T follicular helper cell (primary cell): ENCODE measurements at regions not wholly inside any gene's neighbourhood (a gene's known extent, or its start where the extent isn't known, plus 50 kb on each side); places are given as distances from the start of the nearest gene placed in this dataset.
"Not testable (repeated sequence)": the region's sequence is repeated elsewhere in the genome, so short reads cannot be mapped to it uniquely, and the experiment has no call there.

Experiments
- DNase-seq: peaks from one replicate; pipeline ENCODE4 v3.0.0-alpha.2; 2020; ENCODE audit warnings: low read depth

DNA sequence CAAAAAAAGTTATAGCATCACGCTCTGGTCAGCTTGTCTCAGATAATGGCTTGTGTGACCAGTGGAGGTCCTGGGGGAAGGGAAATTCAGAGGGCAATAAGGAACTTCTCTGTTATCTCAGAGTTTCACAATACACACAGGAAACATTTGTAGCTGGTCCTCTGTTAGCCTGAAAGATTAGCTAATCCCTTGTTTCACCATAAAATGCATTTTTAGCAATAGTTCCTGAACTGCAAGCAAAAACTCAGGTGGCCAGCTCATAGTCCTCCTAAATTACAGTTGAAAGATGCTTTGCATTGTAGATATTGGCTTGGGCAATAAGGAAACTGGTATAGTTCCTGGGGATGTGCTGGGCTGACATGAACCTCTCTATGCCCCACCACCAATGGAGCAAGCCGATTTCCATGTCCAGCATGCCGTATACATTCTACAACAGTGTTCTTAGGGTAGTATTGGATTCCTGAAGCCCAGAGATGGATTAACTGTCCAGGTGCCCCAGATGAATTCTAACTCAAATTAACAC lies 141.5 kb upstream of the TBL1XR1 start:
- no peak for DNase-seq

GRCh38 chr3:177339220-177339703 lies 142.0 kb upstream of the TBL1XR1 start:
- DNase-seq = not testable (repeated sequence)

GRCh38 chr3:177340243-177340830 lies 143.1 kb upstream of the TBL1XR1 start:
- DNase-seq = no peak

DNA sequence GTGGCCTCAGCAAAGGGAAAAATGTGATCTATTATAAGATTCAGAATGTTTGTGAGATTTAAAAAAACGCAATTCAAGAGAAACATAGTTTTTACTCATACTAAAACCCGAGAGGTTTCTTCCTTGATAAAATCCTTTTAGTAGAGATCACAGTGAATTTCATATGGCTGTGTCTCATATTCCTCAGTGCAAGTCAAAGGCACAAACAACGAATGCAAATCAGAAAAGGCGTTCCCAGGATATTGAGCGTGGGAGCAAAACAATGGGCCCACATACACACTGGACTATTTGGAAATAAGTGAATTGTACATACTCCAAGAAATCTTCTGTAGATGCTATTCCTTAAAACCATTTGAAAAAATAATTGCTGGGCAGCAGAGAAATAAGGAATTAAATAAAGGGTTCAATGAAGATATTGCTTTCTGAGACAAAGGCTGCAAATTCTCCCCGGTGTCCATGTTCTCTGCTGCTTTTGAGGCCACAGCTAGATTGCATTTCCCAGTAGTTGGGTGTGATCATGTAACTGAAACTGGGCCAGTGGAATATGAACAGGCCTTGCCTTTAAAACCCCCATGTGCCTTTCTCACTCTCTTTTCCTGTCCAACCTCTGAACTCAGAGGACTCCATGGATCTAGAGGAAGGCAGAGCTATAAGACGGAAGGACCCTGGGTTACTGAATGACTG lies 144.6 kb upstream of the TBL1XR1 start:
- DNase-seq = no peak

GRCh38 chr3:177343122-177343625 lies 145.9 kb upstream of the TBL1XR1 start:
- no peak for DNase-seq

DNA sequence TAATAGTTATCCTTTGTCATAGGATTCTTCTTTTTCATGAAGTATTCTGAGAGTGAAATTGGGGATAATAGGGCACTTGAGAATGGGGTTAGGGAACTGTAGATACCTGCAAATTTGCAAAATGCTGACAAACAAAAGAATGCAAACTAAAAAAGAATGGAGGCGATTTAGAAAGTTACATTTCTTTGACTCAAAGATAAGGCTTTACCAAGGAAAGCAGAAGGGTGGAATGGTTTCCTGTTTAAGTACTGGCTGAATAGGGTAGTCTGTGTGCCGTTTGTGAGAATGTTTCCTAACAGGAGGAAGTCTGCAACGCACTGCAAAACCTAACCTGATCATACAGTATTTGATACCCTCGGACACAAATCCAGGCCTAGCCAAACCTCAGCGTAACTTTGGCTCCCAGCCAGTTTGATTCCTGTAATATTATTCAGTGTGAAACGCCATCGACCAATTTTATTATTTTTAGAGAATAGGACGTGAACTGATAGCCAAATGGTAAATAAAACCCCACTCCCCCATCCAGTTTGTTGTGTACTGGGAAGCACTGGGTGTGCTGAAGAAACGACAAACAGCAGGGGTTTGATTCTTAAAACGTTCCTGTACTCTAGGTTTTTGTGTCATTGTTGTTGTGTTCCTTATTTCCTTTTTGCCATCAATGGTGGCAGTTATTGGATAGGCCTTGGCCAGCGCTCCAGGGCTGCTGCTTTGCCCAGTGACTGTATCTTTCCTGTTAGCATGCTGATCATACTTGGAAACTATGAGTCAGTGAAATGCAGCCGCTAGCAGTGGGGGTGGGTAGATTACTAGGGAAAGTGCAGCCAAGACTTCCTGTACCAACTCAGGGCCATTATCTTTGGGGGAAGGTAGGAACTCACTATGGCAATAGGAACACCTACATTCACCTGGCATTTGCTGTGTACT lies 148.0 kb upstream of the TBL1XR1 start:
- peak; percentile 34 for DNase-seq

GRCh38 chr3:177345973-177346503 lies 148.8 kb upstream of the TBL1XR1 start:
- no peak for DNase-seq

DNA sequence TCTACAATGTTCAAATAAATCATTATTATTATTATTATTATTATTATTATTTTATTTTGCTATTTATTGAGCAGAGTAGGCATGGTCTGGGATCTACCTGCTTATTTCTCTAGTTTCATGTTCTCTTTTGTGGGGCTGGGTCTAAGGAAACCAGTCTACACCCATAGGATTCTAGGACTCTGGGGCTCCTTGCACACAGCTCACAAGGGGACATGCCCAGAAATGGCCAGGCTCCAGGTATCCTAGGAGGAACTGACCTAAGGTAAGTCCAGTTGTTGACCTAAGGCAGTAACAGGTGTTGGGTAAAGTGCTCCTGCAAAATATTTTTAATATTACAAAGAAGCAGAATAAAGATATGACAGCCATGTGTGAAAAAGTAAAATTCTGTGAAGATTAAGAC lies 149.6 kb upstream of the TBL1XR1 start:
- DNase-seq = no peak

DNA sequence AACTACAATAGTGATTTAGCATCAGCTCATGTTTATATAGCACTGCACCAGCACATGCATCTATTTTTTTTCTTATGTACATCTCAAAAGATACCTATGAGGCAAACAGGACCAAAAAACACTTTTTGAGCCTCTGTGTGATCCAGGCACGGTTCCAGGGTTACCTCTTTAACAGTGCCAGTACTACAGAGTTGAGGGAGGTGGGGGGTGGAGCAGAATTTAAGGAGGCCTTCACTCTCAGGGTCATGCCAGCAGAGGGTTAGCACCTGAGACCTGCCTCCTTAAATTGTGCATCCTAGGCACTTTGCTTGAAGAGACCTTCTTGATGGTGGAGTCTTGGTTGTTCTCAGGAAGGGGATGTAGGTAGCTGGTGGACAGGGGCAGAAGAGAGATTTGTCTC lies 150.3 kb upstream of the TBL1XR1 start:
- DNase-seq = no peak

GRCh38 chr3:177348974-177349373 lies 151.7 kb upstream of the TBL1XR1 start:
- no peak for DNase-seq

- DNase-seq = no peak
Measured at GRCh38 chr3:177349384-177349783, 152.1 kb upstream of the TBL1XR1 start.

DNA sequence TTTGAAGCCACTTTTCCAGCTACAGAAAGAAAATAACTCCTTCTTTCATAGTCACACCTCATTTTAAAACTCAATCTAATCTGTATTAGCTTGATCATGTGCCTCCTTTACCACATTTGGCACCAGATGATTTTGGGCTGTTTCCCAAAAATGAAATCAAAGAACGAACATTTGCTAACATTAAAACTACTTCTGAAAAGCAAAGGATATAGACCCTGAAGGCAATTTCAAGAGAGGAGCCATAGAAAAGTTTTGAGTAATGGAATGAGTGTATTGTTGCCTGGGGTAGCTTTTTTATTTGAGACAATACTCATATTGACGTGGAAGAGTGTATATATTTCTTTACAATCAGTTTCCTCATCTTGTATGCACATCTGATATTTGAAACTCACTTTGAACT lies 152.8 kb upstream of the TBL1XR1 start:
- no peak for DNase-seq

- no peak for DNase-seq
Measured at GRCh38 chr3:177351206-177351605, 153.9 kb upstream of the TBL1XR1 start.

DNA sequence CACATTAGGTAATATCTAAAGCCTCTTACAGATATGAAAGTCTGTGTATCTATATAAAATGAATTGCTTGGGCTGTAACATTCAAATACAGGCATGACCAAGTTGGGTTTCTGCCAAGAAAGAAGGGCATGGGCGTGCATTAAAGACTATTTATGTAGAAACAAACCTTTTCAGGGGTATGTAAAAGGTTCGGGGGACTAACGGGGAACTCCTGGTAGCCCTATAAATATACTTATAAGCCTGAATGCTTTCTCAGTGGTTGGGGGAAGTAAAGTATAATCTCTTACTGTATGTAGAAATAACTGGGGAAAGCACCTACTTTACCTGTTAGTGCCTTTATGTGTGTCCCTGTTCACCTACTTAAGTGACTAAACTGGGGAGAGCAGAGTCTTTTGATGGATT lies 154.5 kb upstream of the TBL1XR1 start:
- no peak for DNase-seq

GRCh38 chr3:177352424-177352823 lies 155.1 kb upstream of the TBL1XR1 start:
- DNase-seq = no peak

- no peak for DNase-seq
Measured at GRCh38 chr3:177353140-177353539, 155.9 kb upstream of the TBL1XR1 start.

DNA sequence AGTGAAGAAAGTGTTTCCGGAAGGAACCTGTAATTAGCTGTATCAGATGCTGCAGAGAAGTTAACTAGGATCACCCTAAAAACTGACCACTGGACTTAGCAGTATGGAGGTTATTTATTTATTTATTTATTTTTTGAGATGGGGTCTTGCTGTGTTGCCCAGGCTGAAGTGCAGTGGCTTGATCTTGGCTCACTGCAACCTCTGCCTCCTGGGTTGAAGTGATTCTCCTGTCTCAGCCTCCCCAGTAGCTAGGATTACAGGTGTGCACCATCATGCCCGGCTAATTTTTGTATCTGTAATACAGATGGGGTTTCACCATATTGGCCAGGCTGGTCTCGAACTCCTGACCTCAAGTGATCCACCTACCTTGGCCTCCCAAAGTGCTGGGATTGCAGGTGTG lies 156.6 kb upstream of the TBL1XR1 start:
- DNase-seq = not testable (repeated sequence)

DNA sequence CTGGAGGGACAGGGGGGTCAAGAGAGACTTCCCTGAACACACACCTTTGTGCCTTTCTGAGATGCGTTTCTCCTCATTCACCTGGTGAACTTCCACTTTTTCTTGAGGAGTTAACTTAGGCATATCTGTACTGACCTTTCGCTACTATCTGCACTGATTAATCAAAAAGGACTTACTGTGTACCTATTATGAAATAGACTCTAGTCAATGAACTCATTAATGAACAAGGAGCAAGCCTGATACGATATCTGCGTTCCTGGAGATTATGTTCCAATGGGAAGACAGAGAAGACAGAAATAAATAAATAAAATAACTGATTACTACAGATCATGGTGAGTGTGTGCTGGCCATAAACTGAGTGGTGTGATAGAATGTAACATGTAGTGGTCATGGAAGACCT lies 157.2 kb upstream of the TBL1XR1 start:
- no peak for DNase-seq

- DNase-seq = no peak
Measured at GRCh38 chr3:177356113-177356512, 158.8 kb upstream of the TBL1XR1 start.

GRCh38 chr3:177356952-177357351 lies 159.7 kb upstream of the TBL1XR1 start:
- DNase-seq = no peak

GRCh38 chr3:177357352-177358090 lies 160.2 kb upstream of the TBL1XR1 start:
- no peak for DNase-seq
